GM04504 (cell line): ENCODE measurements at regions not wholly inside any gene's neighbourhood (a gene's known extent, or its start where the extent isn't known, plus 50 kb on each side); places are given as distances from the start of the nearest gene placed in this dataset.

Experiments used
- DNase-seq: peaks from one replicate; pipeline ENCODE4 v3.0.0-alpha.2; 2012; ENCODE audit warnings: low read depth

GRCh38 chr21:24220446-24220845 is 1386.8 kb downstream of the MRPL39 start:
- DNase-seq: no peak

- DNase-seq: no peak
Measured at GRCh38 chr21:24217151-24217550, 1390.1 kb downstream of the MRPL39 start.

- DNase-seq: no peak
Measured at GRCh38 chr21:24210130-24210529, 1397.2 kb downstream of the MRPL39 start.

- no peak for DNase-seq
Measured at GRCh38 chr21:24208562-24209260, 1398.6 kb downstream of the MRPL39 start.

GRCh38 chr21:24205319-24205718 is 1402.0 kb downstream of the MRPL39 start:
- DNase-seq: no peak

GRCh38 chr21:24204641-24205040 is 1402.6 kb downstream of the MRPL39 start:
- no peak for DNase-seq

GRCh38 chr21:24200052-24200451 is 1407.2 kb downstream of the MRPL39 start:
- DNase-seq: no peak

- no peak for DNase-seq
Measured at GRCh38 chr21:24197923-24198322, 1409.4 kb downstream of the MRPL39 start.

- DNase-seq: no peak
Measured at GRCh38 chr21:24197132-24197643, 1410.1 kb downstream of the MRPL39 start.

- no peak for DNase-seq
Measured at GRCh38 chr21:24188506-24188905, 1418.8 kb downstream of the MRPL39 start.

- DNase-seq: no peak
Measured at GRCh38 chr21:24183077-24183476, 1424.2 kb downstream of the MRPL39 start.

- DNase-seq: no peak
Measured at GRCh38 chr21:24179110-24179509, 1428.2 kb downstream of the MRPL39 start.

- no peak for DNase-seq
Measured at GRCh38 chr21:24175106-24175505, 1432.2 kb downstream of the MRPL39 start.

GRCh38 chr21:24171736-24172135 is 1435.5 kb downstream of the MRPL39 start:
- no peak for DNase-seq

GRCh38 chr21:24163539-24163938 is 1443.7 kb downstream of the MRPL39 start:
- no peak for DNase-seq

GRCh38 chr21:24160528-24160927 is 1446.8 kb downstream of the MRPL39 start:
- no peak for DNase-seq

GRCh38 chr21:24153137-24153536 is 1454.1 kb downstream of the MRPL39 start:
- DNase-seq: no peak

GRCh38 chr21:24150753-24151152 is 1456.5 kb downstream of the MRPL39 start:
- no peak for DNase-seq

- no peak for DNase-seq
Measured at GRCh38 chr21:24148461-24148860, 1458.8 kb downstream of the MRPL39 start.

GRCh38 chr21:24147674-24148073 is 1459.6 kb downstream of the MRPL39 start:
- DNase-seq: no peak

GRCh38 chr21:24131056-24131455 is 1476.2 kb downstream of the MRPL39 start:
- no peak for DNase-seq

GRCh38 chr21:24127651-24128050 is 1479.6 kb downstream of the MRPL39 start:
- no peak for DNase-seq

- DNase-seq: no peak
Measured at GRCh38 chr21:24123785-24124184, 1483.5 kb downstream of the MRPL39 start.
